ENCODE measurements at regions not wholly inside any gene's neighbourhood (a gene's known extent, or its start where the extent isn't known, plus 50 kb on each side); places are given as distances from the start of the nearest gene placed in this dataset.

- no peak for DNase-seq (ENCODE audit: low spot score)
- no peak overlapping the region for H3K27ac ChIP-seq
- CTCF ChIA-PET: interaction anchor here (0.6 to 0.7 kb wide), 2 partner anchors 532 to 1226 kb away, joined by 3 to 4 read pairs; no protein-coding TSS in a partner anchor
- TF ChIP-seq CTCF (conservative IDR thresholded peaks at IDR 0.05; ENCODE audit: low read depth): no peak
- POLR2A ChIA-PET (ENCODE audit: low non-redundant PET): no interaction called here
Measured at GRCh38 chr6:122339661-122340060, 59.8 kb upstream of the HSF2 start.

GRCh38 chr6:122347280-122347679, 52.2 kb upstream of the HSF2 start:
- DNase-seq (ENCODE audit: low spot score): no peak
- no peak for TF ChIP-seq CTCF (conservative IDR thresholded peaks at IDR 0.05; ENCODE audit: low read depth)
- ChIA-PET CTCF (no interaction called here), POLR2A (ENCODE audit: low non-redundant PET) (no interaction called here)
- no peak overlapping the region for H3K27ac ChIP-seq

GRCh38 chr6:122347751-122348150, 51.7 kb upstream of the HSF2 start:
- CTCF ChIA-PET: interaction anchor here (0.7 kb wide), 1 partner anchor 8 kb away, joined by 3 read pairs; no protein-coding TSS in a partner anchor
- TF ChIP-seq CTCF (conservative IDR thresholded peaks at IDR 0.05; ENCODE audit: low read depth): no peak
- POLR2A ChIA-PET (ENCODE audit: low non-redundant PET): no interaction called here
- DNase-seq (ENCODE audit: low spot score): no peak
- no peak overlapping the region for H3K27ac ChIP-seq

Measured in RWPE1 (cell line).